Aorta (tissue), 5 donors: ENCODE measurements at regions not wholly inside any gene's neighbourhood (a gene's known extent, or its start where the extent isn't known, plus 50 kb on each side); places are given as distances from the start of the nearest gene placed in this dataset.

Experiments
- ATAC-seq: fragments of 200-7000 bp; cut with Tn5 transposase; one replicate; pipeline ENCODE4 v1.9.1; 2022; ENCODE audit warnings: moderate library complexity; ENCODE audit not compliant: low FRiP score
- DNase-seq, 2 donors: peaks; one replicate each; pipeline ENCODE4 v3.0.0-alpha.2; 2020
- H3K27ac ChIP-seq, 2 donors: one replicate each; pipeline ENCODE4 v1.5.1; 2013; ENCODE audit warnings: low read length in 2 of 2, mild to moderate bottlenecking in 2 of 2, moderate library complexity in 2 of 2, control low read depth in 1 of 2, inconsistent platforms in 1 of 2, low read depth in 1 of 2
- H3K27me3 ChIP-seq, 2 donors: one replicate each; pipeline ENCODE4 v1.6.1; 2013; ENCODE audit warnings: control low read depth in 1 of 2, low read length in 1 of 2, mild to moderate bottlenecking in 1 of 2, moderate library complexity in 1 of 2; ENCODE audit not compliant: insufficient read depth in 2 of 2, control insufficient read depth in 1 of 2
- H3K36me3 ChIP-seq, 2 donors: one replicate each; pipeline ENCODE4 v1.6.1; 2013; ENCODE audit warnings: control low read depth in 1 of 2, low read length in 1 of 2, mild to moderate bottlenecking in 1 of 2; ENCODE audit not compliant: insufficient read depth in 2 of 2, control insufficient read depth in 1 of 2
- H3K4me1 ChIP-seq, 2 donors: one replicate each; pipeline ENCODE4 v1.6.1; 2013; ENCODE audit warnings: low read length in 2 of 2, control low read depth in 1 of 2, mild to moderate bottlenecking in 1 of 2, moderate library complexity in 1 of 2; ENCODE audit not compliant: insufficient read depth in 2 of 2, control insufficient read depth in 1 of 2
- H3K4me3 ChIP-seq, 2 donors: one replicate each; pipeline ENCODE4 v1.5.1; 2013; ENCODE audit warnings: low read length in 2 of 2, control low read depth in 1 of 2, mild to moderate bottlenecking in 1 of 2
- H3K9me3 ChIP-seq: one replicate; pipeline ENCODE4 v1.6.1; 2013; ENCODE audit warnings: mild to moderate bottlenecking, low read length; ENCODE audit not compliant: control insufficient read depth
- WGBS, 2 donors: extraction: QIAGEN DNeasy Blood & Tissue Kit; methylation state at CpG; one replicate each; pipeline ENCODE4 v1.1.7; 2013; 5-methylcytosine and 5-hydroxymethylcytosine counted together
- intact Hi-C, 2 donors: fragments of 100-400 bp; cut with DNase I; formaldehyde crosslinking; loops; one replicate each; pipeline versions ENCODE4 v1.14.2 to v1.15.0; 2022
- donor health status: healthy with polysubstance abuse.
- donor health status: Bipolar disorder and iron deficiency.
- donor health status: DM: no; HTN: no; CAD: no.
- donor health status: DM: no; HTN: no; CAD: no.
- donor health status: DM: yes; HTN: yes; CAD: no.

GRCh38 chr6:147621263-147621662 lies 112.8 kb downstream of the SAMD5 start:
- H3K27me3 ChIP-seq: no peaks in the 10 kb centered on the region
- intact Hi-C loops: no loop called here
- H3K4me1 ChIP-seq: no peaks in the 10 kb centered on the region
- H3K36me3 ChIP-seq: no peaks in the 10 kb centered on the region
- peaks cover 2% of the 10 kb centered on the region for H3K9me3 ChIP-seq
- H3K27ac ChIP-seq: no peak overlapping the region
- ATAC-seq (peak; percentile 43), DNase-seq (no peak)
- H3K4me3 ChIP-seq: no peak overlapping the region
- WGBS, 2 donors: 42 to 47% methylated on average over 3 of the region's 3 CpGs

GRCh38 chr6:147621961-147622360 lies 113.5 kb downstream of the SAMD5 start:
- no peaks in the 10 kb centered on the region for H3K36me3 ChIP-seq
- DNase-seq (no peak), ATAC-seq (no peak)
- no peak overlapping the region for H3K4me3 ChIP-seq
- no peak overlapping the region for H3K27ac ChIP-seq
- H3K4me1 ChIP-seq: no peaks in the 10 kb centered on the region
- intact Hi-C loops: no loop called here
- WGBS, 2 donors: 84 to 95% methylated on average over 2 of the region's 2 CpGs
- H3K27me3 ChIP-seq: no peaks in the 10 kb centered on the region
- peaks cover 2% of the 10 kb centered on the region for H3K9me3 ChIP-seq

- Histone ChIP-seq H3K27me3 (no peaks in the 10 kb centered on the region), H3K36me3 (no peaks in the 10 kb centered on the region), H3K4me3 (no peak overlapping the region), H3K9me3 (peaks cover 2% of the 10 kb centered on the region), H3K27ac (no peak overlapping the region), H3K4me1 (no peaks in the 10 kb centered on the region)
- no peak for DNase-seq
- 78% methylated on average over 7 of the region's 7 CpGs for WGBS, 2 donors
- no peak for ATAC-seq
- intact Hi-C loops: no loop called here
Measured at GRCh38 chr6:147624946-147625515, 116.5 kb downstream of the SAMD5 start.

- WGBS, 2 donors: 82 to 95% methylated on average over 2 of the region's 2 CpGs
- peaks cover 2% of the 10 kb centered on the region for H3K9me3 ChIP-seq
- H3K4me3 ChIP-seq: no peak overlapping the region
- no peaks in the 10 kb centered on the region for H3K36me3 ChIP-seq
- no peaks in the 10 kb centered on the region for H3K27me3 ChIP-seq
- no peaks in the 10 kb centered on the region for H3K4me1 ChIP-seq
- DNase-seq: no peak
- ATAC-seq: no peak
- H3K27ac ChIP-seq: no peak overlapping the region
- intact Hi-C loops: no loop called here
Measured at GRCh38 chr6:147625946-147626345, 117.5 kb downstream of the SAMD5 start.

GRCh38 chr6:147627411-147627810 lies 118.9 kb downstream of the SAMD5 start:
- Histone ChIP-seq H3K4me1 (no peaks in the 10 kb centered on the region), H3K36me3 (no peaks in the 10 kb centered on the region), H3K4me3 (no peak overlapping the region), H3K27me3 (no peaks in the 10 kb centered on the region), H3K9me3 (peaks cover 1% of the 10 kb centered on the region), H3K27ac (no peak overlapping the region)
- intact Hi-C loops: no loop called here
- ATAC-seq: no peak
- WGBS, 2 donors: 62 to 65% methylated on average over 4 of the region's 4 CpGs
- no peak for DNase-seq

DNA sequence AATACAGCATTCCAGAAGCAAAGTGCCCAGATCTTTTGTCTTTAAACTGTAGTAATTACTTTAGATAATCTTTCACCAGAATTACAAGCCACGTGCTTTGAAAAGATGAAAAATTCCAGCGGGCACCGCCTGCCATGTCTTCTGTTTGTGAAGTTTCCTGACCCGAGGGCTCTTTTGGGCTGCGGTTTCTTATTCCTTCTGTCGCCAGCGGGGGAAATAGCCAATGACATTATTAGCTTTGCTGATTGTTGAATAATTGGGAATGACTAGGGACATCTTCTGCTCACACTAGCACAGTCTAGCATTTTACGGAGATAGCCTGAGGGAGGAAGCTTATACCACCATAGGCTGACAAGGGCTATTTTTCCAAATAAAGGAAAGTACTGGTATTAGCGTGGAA lies 124.7 kb downstream of the SAMD5 start:
- no peak for ATAC-seq
- Histone ChIP-seq H3K4me3 (no peak overlapping the region), H3K27me3 (no peaks in the 10 kb centered on the region), H3K36me3 (no peaks in the 10 kb centered on the region), H3K9me3 (peaks cover 2% of the 10 kb centered on the region), H3K27ac (no peak overlapping the region), H3K4me1 (no peaks in the 10 kb centered on the region)
- no peak for DNase-seq
- 73 to 77% methylated on average over 9 of the region's 9 CpGs for WGBS, 2 donors
- intact Hi-C loops: no loop called here

DNA sequence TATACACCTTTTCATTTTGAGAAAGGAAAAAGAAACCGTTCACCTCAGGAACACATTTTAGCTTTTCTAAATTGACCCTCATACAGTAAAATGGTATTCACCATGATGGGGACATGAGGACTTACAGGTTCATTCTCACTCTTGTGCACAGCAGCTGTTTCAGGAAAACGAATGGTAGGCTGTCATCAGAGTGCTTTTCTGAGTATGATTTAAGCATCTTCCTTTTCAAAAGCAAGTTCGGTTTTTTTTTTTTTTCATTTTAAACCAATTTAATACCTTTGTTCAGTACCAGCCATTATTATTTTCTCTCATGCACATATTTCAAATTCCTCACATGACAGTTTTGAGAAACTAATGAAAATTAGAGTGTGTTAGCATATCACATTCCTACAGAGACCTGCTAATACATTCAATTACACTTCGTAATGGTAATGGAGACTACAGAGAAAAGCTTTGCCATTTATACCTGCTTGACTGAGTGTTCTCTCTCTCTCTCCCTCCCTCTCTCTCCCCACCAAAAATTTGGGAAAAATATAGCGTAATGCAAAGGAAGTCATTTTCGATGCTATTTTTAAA lies 129.2 kb downstream of the SAMD5 start:
- Histone ChIP-seq H3K27ac (no peak overlapping the region), H3K4me3 (no peak overlapping the region), H3K4me1 (no peaks in the 10 kb centered on the region), H3K27me3 (no peaks in the 10 kb centered on the region), H3K9me3 (peaks cover 2% of the 10 kb centered on the region), H3K36me3 (no peaks in the 10 kb centered on the region)
- ATAC-seq: no peak
- DNase-seq: no peak
- intact Hi-C loops: no loop called here
- 87 to 88% methylated on average over 6 of the region's 6 CpGs for WGBS, 2 donors

GRCh38 chr6:147639279-147639678 lies 130.8 kb downstream of the SAMD5 start:
- no peak overlapping the region for H3K27ac ChIP-seq
- intact Hi-C loops: no loop called here
- no peaks in the 10 kb centered on the region for H3K4me1 ChIP-seq
- H3K9me3 ChIP-seq: no peaks in the 10 kb centered on the region
- H3K36me3 ChIP-seq: no peaks in the 10 kb centered on the region
- no peaks in the 10 kb centered on the region for H3K27me3 ChIP-seq
- 75% methylated on average over 3 of the region's 3 CpGs for WGBS, 2 donors
- no peak overlapping the region for H3K4me3 ChIP-seq
- DNase-seq: no peak
- no peak for ATAC-seq

DNA sequence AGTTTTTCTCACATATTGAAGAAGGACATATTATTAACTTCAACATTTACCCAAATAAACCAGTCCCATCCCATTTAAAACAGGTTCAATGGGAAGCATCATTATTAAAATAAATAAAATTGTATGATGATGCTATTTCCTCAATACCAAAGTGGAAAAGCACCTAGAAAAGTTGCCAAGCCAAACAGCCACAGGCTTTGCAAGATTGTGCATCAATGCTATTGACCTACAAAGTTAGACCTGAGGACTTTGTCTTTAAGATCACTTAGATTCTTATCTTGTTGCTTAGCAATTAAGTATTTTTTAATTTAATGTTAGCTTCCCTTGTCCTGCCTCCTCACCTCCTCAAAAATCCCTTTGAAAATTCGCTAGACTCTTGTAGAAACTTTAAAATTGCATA lies 132.1 kb downstream of the SAMD5 start:
- H3K9me3 ChIP-seq: no peaks in the 10 kb centered on the region
- no peak for DNase-seq
- no peak overlapping the region for H3K4me3 ChIP-seq
- 91 to 97% methylated on average over 1 of the region's 1 CpG for WGBS, 2 donors
- no peaks in the 10 kb centered on the region for H3K27me3 ChIP-seq
- H3K4me1 ChIP-seq: no peaks in the 10 kb centered on the region
- no peak for ATAC-seq
- intact Hi-C loops: no loop called here
- H3K27ac ChIP-seq: no peak overlapping the region
- no peaks in the 10 kb centered on the region for H3K36me3 ChIP-seq
